ENCODE measurements at regions not wholly inside any gene's neighbourhood (a gene's known extent, or its start where the extent isn't known, plus 50 kb on each side); places are given as distances from the start of the nearest gene placed in this dataset.

- TF ChIP-seq EZH2 (IDR thresholded peaks at IDR 0.05) (no peak), CTCF (IDR thresholded peaks at IDR 0.05) (no peak)
Observed at GRCh38 chr16:86396422-86396821, 113.9 kb upstream of the FOXF1 start.

Measured in neural progenitor cell (in vitro differentiated cells).